NCI-H2196 treated with DMSO at 0.1 percent for 48 hours (cell line): ENCODE measurements at regions not wholly inside any gene's neighbourhood (a gene's known extent, or its start where the extent isn't known, plus 50 kb on each side); places are given as distances from the start of the nearest gene placed in this dataset.
A peak's percentile ranks its signal among the peaks of the same experiment; 100 is the strongest.

Experiments
- DNase-seq: peaks from one replicate; lab custom pipeline; 2025; ENCODE audit not compliant: unreplicated experiment; lab: John Stamatoyannopoulos, UW

DNA sequence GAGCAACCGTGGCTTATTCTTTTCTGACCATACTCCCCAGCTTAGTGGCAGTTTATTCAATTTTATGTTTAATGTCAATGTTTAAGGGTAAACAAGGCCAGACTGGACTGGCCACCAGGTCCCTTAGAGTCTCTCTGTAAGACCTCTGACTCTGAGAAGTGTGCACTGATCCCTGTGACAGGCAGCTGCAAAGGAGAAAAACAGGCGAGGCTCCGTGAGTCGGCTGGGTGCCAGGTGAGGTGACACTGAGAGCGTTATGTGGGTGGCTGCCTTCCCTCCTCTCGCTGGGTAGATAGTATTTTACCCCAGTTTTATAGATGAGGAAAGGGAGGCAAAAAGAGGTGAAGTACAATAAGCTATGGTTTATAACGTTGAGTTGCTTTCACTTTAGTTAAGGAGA, 139.4 kb upstream of the HDAC4 start:
- no peak for DNase-seq

- no peak for DNase-seq
Observed at GRCh38 chr2:239539776-239540100, 138.9 kb upstream of the HDAC4 start.

GRCh38 chr2:239539083-239539775, 138.4 kb upstream of the HDAC4 start:
- DNase-seq = no peak

DNA sequence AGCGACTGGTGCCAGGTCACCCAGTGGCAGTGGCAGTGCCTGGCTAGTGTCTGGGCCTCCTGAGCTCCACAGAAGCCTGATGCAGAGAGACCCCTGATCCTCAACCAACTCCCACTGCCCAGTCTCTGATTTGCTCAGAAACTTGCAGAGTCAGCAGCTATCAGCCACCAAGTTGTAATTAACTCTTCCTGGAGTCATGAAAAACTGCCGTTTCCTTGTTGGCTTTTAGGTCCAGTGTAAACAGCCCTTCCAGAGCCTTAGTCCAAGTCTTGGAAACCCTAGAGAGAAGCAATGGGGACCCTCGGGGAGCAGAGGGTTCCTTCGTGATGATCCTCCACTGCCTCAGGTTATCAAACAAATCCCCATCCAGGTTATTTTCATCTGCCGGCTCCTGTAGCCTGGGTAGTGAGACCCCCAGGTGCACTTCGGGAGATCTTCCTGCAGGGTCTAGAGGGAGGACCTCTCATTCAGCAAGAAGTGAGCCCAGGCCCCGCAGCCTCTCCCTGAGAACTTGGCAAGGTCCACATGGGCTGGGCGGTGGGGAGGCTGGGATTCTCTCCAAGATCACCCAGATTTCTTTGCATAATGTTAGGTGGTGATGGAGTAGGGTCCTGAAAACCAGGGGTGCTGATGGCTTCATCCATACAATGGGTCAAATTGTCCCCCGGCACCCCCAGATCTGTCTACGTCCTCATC, 137.7 kb upstream of the HDAC4 start:
- DNase-seq = no peak

DNA sequence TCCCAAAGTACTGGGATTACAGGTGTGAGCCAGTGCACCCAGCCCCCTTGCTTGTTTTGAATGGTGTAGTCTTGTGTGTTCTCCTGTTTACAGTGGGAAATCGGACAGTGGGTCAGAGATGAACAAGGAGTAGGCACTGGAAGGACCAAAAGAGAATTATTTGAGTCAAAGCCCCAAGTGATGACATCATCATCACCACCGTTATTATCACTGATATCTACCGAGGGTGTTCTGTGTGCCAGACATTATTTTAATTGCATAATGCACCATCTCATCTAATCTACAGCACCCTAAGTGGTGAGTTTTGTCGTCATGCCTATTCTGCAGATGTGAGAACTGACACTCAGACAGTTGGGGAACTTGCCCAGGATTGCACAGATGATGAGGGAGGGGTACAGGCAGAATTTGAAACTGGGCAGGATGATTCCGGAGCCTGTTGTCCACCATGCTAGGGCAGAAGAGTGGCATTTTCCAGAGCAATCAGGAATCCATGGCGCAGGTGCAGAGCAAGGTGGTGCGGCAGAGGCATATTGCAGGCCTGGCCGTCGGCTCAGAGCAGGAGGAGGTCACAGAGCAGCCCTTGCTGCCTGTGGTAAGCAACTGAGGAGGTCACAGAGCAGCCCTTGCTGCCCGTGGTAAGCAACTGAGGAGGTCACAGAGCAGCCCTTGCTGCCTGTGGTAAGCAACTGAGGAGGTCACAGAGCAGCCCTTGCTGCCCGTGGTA, 137.0 kb upstream of the HDAC4 start:
- DNase-seq = no peak

DNA sequence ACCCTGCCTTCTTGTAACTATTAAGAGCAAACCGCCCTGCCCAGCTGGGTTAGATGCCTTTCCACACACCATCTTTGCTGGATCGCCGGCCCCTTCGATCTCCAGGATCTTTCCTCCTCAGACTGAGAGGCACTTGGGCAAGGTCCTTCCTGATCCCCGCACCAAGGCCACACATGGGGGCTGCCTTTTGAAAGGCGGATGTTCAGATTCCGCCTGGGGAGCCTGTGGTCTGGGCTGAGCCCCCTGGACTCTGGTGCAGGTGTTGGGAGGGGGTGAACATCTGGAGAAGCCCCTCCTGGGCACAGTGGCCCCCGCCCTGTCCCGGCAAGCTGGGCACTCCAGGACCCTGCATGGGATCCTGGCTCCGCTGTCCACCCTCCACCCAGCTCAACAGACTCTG, 135.4 kb upstream of the HDAC4 start:
- no peak for DNase-seq

DNA sequence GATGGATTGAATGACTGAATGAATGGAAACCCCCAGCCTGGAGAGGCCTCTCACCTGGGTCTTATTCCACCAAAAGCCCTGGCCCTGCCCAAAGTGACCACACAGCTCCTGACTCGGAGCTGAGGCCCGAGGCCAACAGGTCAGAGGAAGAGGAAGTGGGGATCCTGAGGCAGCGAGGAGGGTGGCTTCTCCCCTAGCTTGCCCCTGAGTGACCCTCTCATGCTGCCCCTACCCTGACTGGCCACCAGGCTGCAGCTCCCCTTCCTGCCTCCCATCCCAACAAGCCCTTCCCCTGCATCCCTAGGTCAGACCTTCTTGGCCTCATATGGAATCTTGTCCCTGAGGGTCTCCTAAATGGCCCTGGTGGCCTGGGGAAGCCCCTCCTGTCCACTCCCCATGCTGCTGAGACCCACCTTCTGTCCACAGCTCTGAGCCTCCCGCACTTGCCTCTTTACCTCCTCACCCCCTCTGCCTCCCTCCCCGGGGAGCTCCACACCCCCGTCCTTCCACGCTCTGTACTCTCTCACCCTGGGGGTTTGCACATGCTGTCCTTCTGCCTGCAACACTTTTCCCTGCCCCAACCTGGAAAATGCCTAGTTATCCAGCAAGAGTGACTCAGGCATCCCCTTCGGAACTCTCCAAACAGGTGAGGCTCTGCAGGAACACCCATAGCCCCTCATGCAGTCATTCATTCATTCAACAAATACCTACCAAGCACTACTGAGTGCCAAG, 134.8 kb upstream of the HDAC4 start:
- DNase-seq = no peak

- peak; percentile 79 for DNase-seq
Observed at GRCh38 chr2:239534581-239535412, 134.0 kb upstream of the HDAC4 start.

DNA sequence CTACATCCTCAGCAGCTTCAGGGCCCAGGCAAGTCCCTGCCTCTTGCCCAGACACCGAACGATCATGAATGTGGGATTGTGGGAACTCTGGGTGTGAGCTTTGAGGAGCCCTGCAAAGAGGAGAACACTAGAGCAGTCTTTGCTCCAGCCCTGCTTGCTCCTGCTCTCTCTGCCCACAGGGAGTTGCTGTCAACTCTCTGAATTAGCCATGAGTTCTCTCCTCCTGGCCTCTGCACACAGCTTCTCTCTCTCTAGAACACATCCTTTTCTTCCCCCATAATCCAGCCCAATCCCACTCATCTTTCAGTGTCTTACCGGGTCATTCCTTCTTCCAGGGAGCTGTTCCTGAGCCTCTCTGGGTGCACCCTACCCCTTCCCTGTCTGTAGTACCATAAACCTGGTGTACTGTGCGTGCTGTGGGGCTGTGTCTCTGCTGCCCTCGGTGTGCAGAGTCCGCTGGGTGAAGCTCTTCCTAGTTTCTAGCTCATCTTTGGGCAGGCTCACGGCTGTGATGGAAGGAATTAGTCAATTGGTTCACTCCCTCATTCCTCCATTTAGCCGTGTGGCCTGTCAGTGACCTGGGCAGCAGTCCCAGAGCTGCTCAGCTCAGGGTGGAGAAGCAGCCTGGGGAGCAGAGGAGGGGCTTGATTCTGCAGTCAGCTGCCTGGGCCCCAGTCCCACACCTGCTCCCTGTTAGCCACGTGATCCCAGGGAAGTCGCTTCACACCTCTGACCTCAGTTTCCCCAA, 132.9 kb upstream of the HDAC4 start:
- peak; percentile 63 for DNase-seq

- DNase-seq = no peak
Observed at GRCh38 chr2:239532859-239533258, 132.0 kb upstream of the HDAC4 start.

GRCh38 chr2:239532250-239532649, 131.4 kb upstream of the HDAC4 start:
- DNase-seq = no peak

DNA sequence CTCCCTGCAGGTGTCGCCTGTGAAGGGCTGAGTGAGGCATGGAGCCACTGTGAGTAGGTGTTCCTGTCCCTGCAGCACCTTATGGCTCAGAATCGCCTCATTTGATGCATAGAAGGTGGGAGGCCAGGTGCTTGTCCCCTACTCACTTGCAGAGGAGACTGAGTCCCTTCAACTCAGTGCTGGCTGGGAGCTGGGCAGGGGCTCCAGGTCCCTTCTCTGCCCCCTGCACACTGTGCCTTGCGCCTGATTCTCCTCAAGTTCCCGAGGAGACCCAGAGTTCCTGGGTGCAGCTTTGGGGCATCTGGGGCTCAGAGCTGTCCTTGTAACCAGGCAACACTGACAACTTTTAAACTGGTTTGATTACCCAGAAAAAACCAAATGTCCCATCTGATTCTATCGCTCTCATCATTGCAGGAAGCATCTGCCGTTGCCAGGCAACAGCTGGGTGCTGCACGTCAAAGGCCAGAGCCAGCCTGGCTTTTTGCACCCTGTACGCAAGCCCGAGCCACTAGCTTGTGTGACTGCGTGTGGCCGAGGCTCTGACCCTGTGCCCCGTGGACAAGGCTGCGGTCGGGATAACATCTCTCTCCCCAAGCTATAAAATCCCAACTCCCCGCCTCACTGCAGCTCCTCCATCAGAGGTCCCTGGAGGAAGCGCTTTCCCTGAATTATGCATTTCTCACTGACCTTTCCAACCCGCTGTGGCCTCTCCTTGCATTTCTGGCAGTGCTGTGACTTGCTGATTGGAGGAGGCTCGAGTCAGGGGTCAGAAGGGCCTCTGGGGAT, 130.8 kb upstream of the HDAC4 start:
- DNase-seq = no peak

GRCh38 chr2:239530749-239531316, 130.0 kb upstream of the HDAC4 start:
- DNase-seq = no peak

- no peak for DNase-seq
Observed at GRCh38 chr2:239529313-239530015, 128.6 kb upstream of the HDAC4 start.

DNA sequence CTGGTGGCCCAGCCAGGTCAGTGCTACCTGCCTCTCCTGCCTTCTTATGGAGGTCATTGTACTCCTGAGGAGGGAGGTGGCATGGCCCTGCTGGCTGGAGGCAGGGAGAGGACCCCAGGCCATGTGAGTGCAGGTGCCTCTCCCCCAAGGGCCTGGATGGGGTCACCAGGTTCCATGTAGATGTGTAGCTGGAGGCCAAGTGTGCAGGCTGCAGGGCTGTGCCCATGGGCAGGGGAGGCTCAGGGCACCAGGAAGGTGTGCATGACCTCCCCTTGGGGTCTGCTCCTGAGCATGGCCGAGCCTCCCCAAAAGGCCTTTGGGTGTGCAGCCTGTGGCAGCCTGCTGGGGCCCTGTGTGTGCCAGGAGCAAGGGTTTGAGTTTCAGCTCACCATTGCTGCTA, 128.1 kb upstream of the HDAC4 start:
- DNase-seq = no peak

GRCh38 chr2:239528146-239528545, 127.3 kb upstream of the HDAC4 start:
- no peak for DNase-seq

- no peak for DNase-seq
Observed at GRCh38 chr2:239526666-239527415, 126.0 kb upstream of the HDAC4 start.

DNA sequence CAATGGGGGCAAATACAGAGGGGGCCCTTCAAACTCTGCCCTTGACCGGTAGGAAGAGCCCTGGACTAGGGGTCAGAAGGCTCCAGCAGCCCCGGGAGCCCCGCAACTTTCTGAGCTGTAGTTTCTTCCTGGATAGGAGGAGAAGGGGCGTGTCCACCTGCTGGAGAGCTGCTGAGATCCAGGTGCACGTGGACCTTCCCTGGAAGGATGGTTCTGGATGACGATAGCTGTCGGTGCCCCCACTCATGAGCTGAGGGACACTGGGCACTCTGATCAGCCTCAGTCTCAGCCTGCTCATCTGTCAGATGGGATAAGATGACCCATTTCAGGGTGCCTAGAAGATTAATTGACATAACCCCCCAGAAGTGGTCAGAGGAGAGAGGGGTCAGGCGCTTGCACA, 125.2 kb upstream of the HDAC4 start:
- no peak for DNase-seq
